ENCODE measurements at regions not wholly inside any gene's neighbourhood (a gene's known extent, or its start where the extent isn't known, plus 50 kb on each side); places are given as distances from the start of the nearest gene placed in this dataset.

- DNase-seq (ENCODE audit: low spot score): no peak
- CTCF ChIA-PET: interaction anchor here (0.6 to 0.9 kb wide), 3 partner anchors 17 to 85 kb away, joined by 3 to 7 read pairs (median 3); no protein-coding TSS in a partner anchor
- H3K27ac ChIP-seq: no peak overlapping the region
- TF ChIP-seq CTCF (conservative IDR thresholded peaks at IDR 0.05; ENCODE audit: low read depth): no peak
- POLR2A ChIA-PET (ENCODE audit: low non-redundant PET): no interaction called here
Observed at GRCh38 chr1:199753513-199753912, 274.0 kb upstream of the NR5A2 start.

DNA sequence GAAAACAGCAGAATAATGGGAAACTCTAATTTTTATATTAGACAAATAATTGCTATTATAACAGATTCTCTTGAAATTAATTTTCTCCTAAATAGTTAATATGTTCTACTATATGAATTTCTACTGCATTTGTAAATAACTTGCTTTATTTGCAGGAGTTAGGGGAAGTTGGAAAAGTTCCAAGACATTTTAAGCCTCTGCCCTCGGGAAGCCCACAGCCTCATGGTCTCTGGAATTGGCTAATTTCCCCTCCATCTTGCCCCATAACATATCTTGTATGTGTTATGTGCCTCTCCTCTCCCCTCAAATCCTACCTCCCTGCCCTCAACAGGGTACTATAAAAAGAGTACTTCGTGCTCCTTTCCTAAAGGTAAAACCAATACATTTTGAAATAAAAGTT is 271.4 kb upstream of the NR5A2 start:
- CTCF ChIA-PET: no interaction called here
- no peak for DNase-seq (ENCODE audit: low spot score)
- no peak for TF ChIP-seq CTCF (conservative IDR thresholded peaks at IDR 0.05; ENCODE audit: low read depth)

DNA sequence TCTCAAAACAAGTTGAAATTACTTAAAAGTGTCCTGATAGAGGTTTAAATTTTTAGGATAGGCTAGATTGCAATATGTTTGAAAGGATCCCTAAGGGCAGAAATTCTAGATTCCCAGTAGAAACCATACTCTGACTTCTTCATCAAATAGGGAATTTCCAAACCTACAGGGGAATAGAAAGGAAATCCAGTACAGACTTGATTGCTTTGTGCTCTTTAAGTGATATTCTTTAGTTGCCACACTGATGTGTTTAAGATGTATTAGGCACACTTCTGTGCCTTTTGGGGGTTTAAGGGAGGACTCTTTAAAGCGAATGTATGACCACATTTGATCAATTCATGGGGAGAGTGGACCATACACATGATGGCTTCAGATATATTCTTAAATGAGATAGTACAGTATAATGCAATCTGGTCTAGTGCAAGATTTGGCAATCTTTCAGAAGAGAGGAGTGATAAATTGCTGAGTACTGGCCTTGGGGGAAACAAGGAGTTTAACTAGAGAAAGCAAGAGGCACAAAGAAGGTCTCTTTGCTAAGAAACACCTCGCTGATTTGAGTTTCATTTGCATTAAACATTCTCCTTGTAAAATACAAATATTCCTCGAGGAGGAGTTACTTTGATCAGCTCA is 268.8 kb upstream of the NR5A2 start:
- DNase-seq (ENCODE audit: low spot score): no peak
- CTCF ChIA-PET: no interaction called here
- no peak overlapping the region for H3K27ac ChIP-seq
- no peak for TF ChIP-seq CTCF (conservative IDR thresholded peaks at IDR 0.05; ENCODE audit: low read depth)
- POLR2A ChIA-PET (ENCODE audit: low non-redundant PET): no interaction called here

More for the DNA sequence above, 271.4 kb upstream of the NR5A2 start:
- POLR2A ChIA-PET (ENCODE audit: low non-redundant PET): no interaction called here
- H3K27ac ChIP-seq: no peak overlapping the region

- POLR2A ChIA-PET (ENCODE audit: low non-redundant PET): no interaction called here
- peak; percentile 97 for DNase-seq (ENCODE audit: low spot score)
Observed at GRCh38 chr1:199759268-199759730, 268.2 kb upstream of the NR5A2 start.

DNA sequence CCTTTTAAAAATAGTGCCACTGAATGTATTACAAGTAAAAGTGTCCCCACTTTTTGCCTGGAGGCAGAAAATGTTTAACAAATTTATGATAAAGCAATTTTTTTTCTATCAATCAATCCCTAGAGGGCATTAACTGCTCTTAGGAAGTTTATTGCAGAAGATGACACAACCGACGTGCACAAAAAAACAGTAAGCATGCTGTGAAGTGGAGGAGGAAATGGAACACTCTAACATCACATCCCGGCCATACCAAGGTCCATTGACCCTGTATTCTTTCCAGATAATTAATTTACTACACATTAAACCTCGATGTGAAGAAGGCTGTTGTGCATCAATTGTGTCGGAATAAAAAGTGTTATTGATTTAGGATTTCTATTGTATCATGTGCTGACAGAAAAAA is 264.9 kb upstream of the NR5A2 start:
- POLR2A ChIA-PET (ENCODE audit: low non-redundant PET): no interaction called here
- no peak overlapping the region for H3K27ac ChIP-seq
- no peak for DNase-seq (ENCODE audit: low spot score)
- TF ChIP-seq CTCF (conservative IDR thresholded peaks at IDR 0.05; ENCODE audit: low read depth): no peak
- CTCF ChIA-PET: no interaction called here

More at GRCh38 chr1:199759268-199759730, 268.2 kb upstream of the NR5A2 start:
- no peak for TF ChIP-seq CTCF (conservative IDR thresholded peaks at IDR 0.05; ENCODE audit: low read depth)
- CTCF ChIA-PET: interaction anchor here (0.6 kb wide), 1 partner anchor 600 kb away, joined by 4 read pairs; no protein-coding TSS in a partner anchor
- no peak overlapping the region for H3K27ac ChIP-seq

GRCh38 chr1:199766218-199766792 is 261.2 kb upstream of the NR5A2 start:
- POLR2A ChIA-PET (ENCODE audit: low non-redundant PET): no interaction called here
- CTCF ChIA-PET: interaction anchor here (1.1 kb wide), 1 partner anchor 22 kb away, joined by 3 read pairs; no protein-coding TSS in a partner anchor
- no peak for DNase-seq (ENCODE audit: low spot score)
- H3K27ac ChIP-seq: no peak overlapping the region
- no peak for TF ChIP-seq CTCF (conservative IDR thresholded peaks at IDR 0.05; ENCODE audit: low read depth)
